GM21786 (cell line): ENCODE measurements at regions not wholly inside any gene's neighbourhood (a gene's known extent, or its start where the extent isn't known, plus 50 kb on each side); places are given as distances from the start of the nearest gene placed in this dataset.
"Not testable (repeated sequence)": the region's sequence is repeated elsewhere in the genome, so short reads cannot be mapped to it uniquely, and the experiment has no call there.

Source experiments
- ATAC-seq: cut with Tn5 transposase; IDR thresholded peaks from one replicate; pipeline ENCODE4 v1.9.1; 2021; ENCODE audit not compliant: unreplicated experiment

GRCh38 chr6:77326029-77326428 is 137.3 kb downstream of the HTR1B start:
- no peak for ATAC-seq

DNA sequence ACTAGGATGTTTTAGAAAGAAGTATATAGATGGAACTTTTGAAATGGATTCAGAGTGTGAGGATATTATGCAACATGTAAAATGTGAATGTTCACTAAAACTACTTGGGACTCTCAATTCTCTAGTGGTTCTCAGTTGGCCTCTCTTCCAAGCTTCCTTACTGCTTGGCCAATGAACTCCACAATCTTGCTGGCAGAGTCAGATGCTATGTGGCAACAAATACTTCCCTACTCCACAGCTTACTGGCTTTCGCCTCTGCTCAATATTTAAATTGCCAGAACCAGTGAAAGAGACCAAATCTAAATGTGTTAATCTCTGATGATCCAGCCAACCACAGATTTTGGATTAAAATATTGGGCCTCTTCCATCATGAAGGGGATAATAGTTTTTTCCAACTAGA is 138.4 kb downstream of the HTR1B start:
- no peak for ATAC-seq

- ATAC-seq, result no peak
Measured at GRCh38 chr6:77322604-77323003, 140.7 kb downstream of the HTR1B start.

DNA sequence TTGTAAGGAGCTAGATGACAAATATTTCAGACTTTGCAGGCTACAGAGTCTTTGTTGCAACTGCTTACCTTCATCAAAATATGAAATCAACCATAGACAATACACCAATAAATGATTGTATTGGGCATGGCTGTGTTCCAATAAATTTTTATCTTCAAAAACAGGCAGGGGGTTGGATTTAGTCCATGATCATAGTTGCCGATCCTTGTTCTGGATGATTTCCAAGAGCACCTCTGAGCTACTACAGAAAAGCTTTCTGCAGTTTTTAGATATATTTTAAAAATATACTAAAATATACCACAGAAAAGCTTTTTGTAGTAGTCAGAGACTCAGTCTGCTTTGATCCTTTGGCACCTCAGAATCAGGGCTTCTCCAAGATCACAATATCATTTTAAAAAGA is 145.0 kb downstream of the HTR1B start:
- ATAC-seq, result no peak

- ATAC-seq, result no peak
Measured at GRCh38 chr6:77313595-77313994, 149.7 kb downstream of the HTR1B start.

GRCh38 chr6:77299931-77300330 is 163.4 kb downstream of the HTR1B start:
- ATAC-seq, result no peak

- no peak for ATAC-seq
Measured at GRCh38 chr6:77298283-77298682, 165.0 kb downstream of the HTR1B start.

DNA sequence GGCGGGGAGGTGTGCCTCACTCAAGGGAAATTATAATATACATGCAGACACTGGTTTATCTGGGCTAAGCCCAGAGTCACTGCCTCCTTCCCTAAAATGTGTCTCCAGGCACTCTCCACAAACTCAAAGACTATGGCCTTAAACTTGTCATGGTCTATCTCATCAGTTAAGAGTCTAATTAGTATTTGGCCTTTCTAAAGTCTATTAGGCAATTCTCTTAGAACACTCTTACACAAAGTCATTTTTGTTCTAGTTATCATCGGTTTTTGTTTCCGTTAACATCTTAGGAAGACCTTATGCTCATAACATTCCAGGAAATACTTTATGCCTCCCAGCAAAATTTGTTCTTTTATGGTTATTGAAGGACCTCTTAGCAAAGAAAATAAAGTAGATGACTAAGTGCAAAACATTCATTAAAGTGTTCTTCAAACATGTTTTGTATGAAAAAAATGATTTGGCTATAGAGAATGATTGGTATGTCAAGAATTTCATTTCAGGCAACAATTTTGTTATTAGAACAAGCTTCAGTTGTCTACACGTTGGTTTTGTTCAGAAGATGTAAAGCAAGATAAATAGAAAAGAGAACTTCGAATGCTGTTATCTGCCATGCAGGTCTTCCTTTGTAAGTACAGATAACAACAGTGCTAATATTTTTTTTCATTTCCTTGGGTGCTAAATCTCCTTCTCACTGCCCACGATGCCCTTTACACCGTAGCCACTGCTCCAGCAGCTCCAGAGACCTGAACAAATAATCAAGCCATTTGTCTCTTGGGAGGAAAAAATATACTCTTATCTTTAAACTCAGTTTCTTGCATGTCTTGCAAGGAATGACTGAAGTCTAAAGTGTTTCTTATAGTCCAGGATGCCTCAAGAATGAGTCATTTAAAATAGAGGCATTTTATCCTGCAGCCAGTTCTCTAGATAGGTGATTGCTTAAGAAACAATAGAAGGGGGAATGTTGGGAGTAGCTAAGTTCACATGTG is 170.4 kb downstream of the HTR1B start:
- no peak for ATAC-seq

DNA sequence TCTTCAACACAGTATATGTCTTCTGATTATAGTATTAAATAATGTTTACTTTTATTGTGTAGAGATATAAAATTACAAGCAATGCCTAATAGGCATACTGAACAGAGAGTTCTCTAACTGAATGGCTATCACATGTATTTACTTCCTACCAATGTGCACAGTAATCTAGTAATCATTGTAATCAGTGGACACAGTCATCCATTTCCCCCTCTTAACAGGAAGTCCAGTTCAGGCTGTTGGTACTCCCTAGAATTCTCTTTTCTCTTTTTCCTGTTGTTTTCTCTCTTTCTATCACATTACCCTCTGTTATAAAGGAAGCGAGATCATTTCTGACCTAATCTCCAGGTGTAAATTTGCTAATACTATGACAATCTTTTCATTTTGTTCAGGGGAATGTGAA is 172.5 kb downstream of the HTR1B start:
- ATAC-seq, result no peak

- no peak for ATAC-seq
Measured at GRCh38 chr6:77286541-77286940, 176.8 kb downstream of the HTR1B start.

- ATAC-seq, result no peak
Measured at GRCh38 chr6:77273929-77274328, 189.4 kb downstream of the HTR1B start.

GRCh38 chr6:77264970-77265369 is 198.3 kb downstream of the HTR1B start:
- no peak for ATAC-seq

GRCh38 chr6:77263003-77263402 is 200.3 kb downstream of the HTR1B start:
- no peak for ATAC-seq

DNA sequence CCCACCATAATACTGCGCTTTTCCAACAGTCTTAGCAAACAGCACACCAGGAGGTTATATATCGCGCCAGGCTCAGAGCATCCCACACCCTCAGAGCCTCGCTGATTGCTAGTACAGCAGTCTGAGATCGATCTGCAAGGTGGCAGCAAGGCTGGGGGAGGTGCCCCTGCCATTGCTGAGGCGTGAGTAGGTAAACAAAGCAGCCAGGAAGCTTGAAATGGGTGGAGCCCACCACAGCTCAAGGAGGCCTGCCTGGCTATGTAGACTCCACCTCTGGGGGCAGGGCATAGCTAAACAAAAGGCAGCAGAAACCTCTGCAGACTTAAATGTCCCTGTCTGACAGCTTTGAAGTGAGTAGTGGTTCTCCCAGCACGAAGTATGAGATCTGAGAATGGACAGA is 211.5 kb downstream of the HTR1B start:
- ATAC-seq, result not testable (repeated sequence)

DNA sequence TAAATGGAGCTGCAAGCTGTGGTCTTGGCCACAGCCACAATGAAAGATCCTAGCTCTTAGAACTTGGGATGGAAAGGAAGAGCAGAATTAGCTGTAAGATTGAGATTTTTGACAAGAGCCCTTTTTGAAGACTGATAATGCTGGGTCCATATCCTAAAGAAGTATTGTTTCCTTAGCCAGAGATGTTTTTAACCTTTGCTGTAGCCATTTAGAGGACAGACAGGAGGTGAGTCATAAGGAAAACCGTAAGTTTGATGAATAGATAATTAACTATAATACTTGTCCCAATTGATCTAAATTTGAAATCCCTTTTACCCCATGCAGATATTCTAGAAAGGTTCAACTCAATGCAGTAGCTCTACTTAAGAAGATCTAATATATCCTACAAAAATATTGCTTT is 213.7 kb downstream of the HTR1B start:
- no peak for ATAC-seq

- no peak for ATAC-seq
Measured at GRCh38 chr6:77245026-77245425, 218.3 kb downstream of the HTR1B start.

- ATAC-seq, result no peak
Measured at GRCh38 chr6:77231438-77232305, 231.6 kb downstream of the HTR1B start.

DNA sequence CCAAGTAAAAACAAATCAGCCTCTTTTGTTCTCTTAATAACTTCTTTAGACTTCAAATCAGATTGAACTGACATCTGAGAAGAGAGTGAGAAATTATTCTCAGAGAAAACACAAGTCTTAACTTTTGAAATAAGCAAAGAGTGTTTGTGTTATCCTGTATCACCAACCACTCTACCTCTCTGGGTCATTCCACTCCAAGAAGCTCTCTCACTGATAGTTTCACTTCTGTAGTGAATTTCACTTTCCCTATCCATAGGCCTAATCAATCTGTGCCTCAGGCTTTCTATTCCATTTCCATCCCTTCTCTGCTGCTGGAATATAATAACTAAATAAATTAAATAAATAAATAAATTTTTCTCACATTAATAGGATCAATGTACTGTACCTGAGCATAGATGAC is 235.0 kb downstream of the HTR1B start:
- ATAC-seq, result no peak

- no peak for ATAC-seq
Measured at GRCh38 chr6:77217896-77218295, 245.4 kb downstream of the HTR1B start.

GRCh38 chr6:77205936-77206335 is 257.4 kb downstream of the HTR1B start:
- no peak for ATAC-seq

GRCh38 chr6:77204555-77204954 is 258.7 kb downstream of the HTR1B start:
- no peak for ATAC-seq

- no peak for ATAC-seq
Measured at GRCh38 chr6:77183447-77183846, 279.8 kb downstream of the HTR1B start.
